ENCODE measurements at regions not wholly inside any gene's neighbourhood (a gene's known extent, or its start where the extent isn't known, plus 50 kb on each side); places are given as distances from the start of the nearest gene placed in this dataset.

- TF ChIP-seq GATA3 (IDR thresholded peaks at IDR 0.05; ENCODE audit: low read depth, low read length) (no peak), GATA2 (IDR thresholded peaks at IDR 0.05; ENCODE audit: low read depth, low read length) (no peak)
Observed at GRCh38 chr7:136308230-136308629, 331.1 kb upstream of the MTPN start.

All from SH-SY5Y (cell line).